Forelimb muscle (tissue), 1 donor: ENCODE measurements at regions not wholly inside any gene's neighbourhood (a gene's known extent, or its start where the extent isn't known, plus 50 kb on each side); places are given as distances from the start of the nearest gene placed in this dataset.
"Not testable (repeated sequence)": the region's sequence is repeated elsewhere in the genome, so short reads cannot be mapped to it uniquely, and the experiment has no call there.

Experiments
- DNase-seq: peaks from one replicate; pipeline ENCODE4 v3.0.0-alpha.2; 2013; ENCODE audit warnings: low read depth

DNA sequence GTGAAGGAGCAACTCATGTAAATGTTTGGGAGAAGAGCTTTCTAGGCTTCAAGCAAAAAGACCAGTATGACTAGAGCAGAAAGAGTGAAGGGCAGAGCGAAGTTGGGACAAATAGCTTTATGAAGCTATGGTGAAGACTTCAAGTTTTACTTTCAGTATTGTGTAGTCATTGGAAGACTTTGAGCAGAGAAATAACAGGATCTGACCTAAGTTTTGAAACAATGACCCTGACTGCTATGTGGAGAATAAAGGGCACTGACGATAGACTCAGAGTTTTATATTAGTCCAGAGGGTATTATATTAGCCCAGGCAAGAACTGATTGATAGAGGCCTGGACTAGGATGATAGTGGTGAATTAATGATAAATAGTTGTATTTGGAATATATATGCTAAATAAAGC, 187.3 kb downstream of the KTN1 start:
- no peak for DNase-seq

DNA sequence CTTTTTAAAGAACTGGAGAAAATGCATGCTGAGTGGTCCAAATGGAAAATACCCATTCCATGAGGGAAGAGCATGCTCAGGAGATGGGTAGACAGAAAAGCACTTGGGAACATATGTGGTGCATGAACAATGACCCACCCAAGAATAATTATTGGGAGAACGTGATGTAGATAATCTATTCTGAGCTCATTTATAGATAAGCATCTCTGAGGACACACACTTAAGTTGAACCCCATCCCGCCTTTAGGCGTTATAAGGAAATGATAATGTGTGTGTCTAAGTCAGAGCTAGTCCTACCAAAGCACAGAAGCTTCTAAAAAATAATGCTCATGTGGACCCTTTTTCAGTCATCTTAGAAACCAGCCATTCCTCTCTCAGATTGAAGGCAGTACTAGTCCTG, 189.9 kb downstream of the KTN1 start:
- DNase-seq, result no peak

DNA sequence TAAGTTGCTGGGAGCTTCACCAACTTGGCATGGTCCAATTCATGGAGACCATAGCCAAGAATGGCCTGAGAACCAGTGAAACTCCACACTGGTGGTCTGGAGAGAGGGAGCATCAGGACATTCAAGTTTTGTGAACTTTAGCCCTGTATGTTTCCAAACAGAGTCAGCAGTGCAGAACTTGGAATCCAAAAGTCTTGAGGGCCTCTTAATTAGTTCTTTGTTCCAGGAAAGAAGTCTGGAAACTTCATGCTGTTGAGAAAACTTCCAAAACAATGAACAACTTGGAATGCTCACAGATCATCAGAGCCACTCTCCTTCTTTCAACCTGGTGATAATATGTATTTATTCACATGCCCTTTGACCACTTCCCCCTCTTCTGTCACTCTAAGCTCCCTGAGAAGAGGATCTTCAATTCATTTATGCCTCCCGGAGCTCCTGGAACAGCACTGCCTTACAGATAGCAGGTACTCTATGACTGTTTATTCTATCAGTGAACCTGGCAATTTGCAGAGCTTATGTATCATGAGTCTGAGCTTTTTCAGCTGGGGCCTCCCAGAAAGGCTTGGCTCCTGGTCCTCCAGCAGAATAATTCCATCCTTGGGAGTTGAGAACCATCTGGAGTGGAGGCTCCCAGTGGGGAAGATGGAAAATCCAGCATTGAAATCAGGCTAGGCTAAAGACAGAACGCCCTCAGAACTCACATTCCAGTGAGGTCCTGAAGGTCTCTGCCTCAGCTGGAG, 191.4 kb downstream of the KTN1 start:
- no peak for DNase-seq

DNA sequence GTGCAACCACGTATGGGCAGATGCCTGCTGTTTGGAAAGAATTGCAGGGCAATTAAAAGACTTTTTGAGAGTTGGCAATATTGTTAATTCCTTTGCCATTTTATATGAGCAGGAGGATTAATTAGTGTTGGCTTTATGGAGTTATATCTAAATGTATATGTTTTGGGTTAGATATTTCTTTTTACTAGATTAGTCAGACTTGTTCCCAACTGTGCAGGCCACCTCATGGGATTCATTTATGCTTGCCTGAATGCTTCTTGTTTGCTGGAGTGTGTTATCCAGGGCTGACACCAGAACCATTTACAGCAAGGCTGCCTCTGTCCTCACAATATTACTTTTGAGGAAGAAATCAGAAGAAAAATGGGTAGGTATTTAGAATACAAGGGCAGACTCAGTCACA, 192.5 kb downstream of the KTN1 start:
- no peak for DNase-seq

DNA sequence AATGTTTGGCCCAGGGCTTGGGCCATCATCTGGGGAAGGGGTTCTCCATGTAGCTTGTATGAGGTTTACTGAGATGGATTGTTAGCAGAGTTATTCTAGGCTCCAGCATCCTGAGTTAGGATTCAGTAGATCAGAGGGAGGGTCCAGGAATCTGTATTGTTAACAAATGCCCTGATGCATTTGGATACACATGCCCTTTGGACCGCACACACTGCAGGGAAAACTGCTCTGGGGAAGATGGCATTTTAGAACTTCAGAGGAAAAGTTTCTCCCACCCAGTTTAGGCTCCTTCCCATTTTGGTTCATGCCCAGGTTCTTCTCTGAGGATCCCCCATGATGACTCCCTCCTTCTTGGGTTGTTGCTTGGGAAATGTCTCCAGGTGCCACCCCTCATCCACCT, 193.3 kb downstream of the KTN1 start:
- DNase-seq, result no peak

DNA sequence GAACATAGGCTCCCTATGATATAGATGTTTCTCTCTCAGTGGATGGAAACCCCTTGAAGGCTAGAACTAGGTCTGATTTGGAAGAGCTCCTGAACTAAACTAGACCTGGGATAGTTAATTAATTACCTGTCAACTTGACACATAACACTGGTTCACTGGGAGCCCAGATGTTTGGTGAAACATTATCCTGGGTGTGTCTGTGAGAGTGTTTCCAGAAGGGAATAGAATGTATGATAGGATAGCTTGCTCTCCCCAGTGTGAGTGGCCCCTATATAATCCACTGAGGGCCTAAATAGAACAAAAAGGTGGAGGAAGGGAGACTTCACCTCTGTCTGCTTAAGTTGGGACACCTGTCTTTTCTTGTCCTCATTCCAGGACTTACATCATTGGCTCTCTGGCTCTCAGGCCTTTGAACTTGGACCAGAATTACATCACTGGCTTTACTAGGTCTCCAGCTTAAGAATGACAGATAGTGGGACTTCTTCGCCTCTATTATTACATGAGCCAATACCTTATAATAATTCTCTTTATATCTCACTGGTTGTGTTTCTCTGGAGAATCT, 194.1 kb downstream of the KTN1 start:
- no peak for DNase-seq

DNA sequence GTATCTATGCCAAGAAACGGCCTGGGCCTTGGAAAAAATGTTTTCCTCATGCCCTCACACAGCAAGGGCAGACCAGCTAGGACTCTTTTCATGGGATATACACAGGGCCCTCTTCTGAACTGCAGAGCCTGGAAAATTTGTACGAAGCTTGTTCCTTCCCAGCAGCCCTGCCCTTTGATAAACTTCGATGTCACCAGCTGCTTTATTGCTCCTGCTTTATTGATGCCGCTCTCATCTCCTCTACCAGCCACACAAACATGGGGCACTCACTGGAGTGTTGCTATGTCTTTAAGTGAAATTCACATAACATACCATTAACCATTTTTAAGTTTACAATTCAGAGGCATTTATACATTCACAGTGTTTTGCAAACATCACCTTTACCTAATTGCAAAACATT, 197.9 kb downstream of the KTN1 start:
- no peak for DNase-seq

DNA sequence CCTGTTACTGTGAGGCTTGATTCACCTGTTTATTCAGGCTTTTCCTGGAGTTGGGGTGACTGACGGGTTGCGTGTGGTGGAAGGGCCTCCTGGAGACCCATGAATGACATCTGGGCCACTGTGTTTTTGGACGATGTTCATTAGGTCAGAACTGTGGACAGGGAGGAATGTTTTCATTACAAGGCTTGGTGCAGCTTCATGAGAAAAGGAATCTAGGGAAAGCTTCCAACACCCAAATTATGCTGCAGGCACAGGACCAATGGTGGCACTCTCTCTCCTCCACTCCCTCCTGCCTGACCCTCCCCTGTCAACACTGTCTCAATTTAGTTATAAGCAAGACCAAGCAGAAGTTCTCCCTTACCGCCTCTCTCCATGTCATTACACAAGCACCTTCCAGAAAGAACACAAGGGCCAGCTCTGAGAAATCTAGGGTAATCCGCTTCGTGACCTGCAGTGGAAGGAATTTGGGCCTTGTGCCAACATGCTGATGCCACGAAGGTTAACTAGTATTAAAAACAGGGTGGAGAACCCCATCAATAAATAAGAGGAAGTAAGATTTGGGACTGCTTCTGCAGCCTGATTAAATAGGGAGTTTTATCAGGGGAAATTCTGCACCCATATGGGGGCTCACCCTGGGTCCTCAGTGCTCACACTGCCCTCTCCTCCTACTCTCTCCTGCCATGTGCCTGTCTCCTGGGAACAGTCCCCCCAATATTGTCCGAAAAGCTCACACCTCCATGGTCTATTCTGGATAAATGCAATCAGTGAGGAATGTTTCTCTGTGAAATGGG, 200.3 kb downstream of the KTN1 start:
- DNase-seq, result no peak

DNA sequence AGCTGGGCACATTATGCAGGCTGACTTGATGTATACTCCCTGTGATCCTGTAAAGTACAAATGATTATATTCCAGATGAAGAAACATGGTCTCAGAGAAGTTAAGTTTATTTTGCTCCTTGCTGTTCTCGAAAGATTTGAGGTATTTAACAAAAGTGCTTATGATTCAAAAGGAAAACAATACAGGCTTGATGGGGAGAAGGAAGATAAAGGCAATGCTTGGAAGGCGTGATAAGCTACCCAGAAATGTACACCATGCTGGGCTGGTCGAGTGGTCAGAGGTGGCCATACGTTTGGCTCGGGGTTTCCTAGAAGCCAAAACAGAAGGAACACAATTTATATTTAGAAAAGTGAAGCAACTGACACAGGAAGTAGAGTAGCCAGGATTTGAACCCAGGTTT, 201.0 kb downstream of the KTN1 start:
- no peak for DNase-seq

DNA sequence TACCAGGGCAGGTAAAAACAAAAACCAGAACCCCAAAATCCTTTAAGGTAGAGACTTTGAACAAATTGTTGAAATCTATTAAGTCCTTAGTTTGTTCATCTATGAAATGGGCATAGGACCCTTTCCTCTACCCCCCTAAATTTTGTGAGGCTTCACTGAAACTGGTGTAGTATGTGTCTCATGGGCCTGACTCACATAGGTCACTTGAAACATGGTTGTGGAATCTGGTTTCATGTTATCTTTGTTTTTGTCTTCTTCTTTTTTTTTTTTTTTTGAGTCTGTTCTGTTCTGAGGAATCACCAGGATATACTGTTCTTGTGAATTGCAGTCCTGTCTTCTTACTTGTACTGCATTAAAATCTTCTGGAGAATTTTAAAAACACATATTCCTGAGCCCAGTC, 202.2 kb downstream of the KTN1 start:
- no peak for DNase-seq

DNA sequence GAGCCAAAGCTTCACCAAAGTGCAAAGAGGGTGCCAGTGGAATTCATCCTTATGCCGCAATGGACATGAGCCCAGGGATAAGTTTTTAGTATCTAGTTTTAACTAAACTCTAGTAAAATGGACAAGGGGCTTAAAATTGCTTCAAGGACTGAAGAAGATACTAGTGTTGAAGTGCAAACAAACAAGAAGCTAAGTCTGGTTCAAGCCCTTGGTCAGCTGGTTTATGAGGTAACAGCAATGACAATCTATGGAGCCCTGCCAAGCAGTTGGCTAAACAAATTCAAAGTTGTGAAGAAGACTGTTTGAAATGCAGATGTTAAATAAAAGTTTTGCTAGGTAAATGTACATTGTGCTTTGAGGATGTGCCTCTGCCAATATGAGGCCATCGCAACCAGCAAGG, 209.4 kb downstream of the KTN1 start:
- no peak for DNase-seq

DNA sequence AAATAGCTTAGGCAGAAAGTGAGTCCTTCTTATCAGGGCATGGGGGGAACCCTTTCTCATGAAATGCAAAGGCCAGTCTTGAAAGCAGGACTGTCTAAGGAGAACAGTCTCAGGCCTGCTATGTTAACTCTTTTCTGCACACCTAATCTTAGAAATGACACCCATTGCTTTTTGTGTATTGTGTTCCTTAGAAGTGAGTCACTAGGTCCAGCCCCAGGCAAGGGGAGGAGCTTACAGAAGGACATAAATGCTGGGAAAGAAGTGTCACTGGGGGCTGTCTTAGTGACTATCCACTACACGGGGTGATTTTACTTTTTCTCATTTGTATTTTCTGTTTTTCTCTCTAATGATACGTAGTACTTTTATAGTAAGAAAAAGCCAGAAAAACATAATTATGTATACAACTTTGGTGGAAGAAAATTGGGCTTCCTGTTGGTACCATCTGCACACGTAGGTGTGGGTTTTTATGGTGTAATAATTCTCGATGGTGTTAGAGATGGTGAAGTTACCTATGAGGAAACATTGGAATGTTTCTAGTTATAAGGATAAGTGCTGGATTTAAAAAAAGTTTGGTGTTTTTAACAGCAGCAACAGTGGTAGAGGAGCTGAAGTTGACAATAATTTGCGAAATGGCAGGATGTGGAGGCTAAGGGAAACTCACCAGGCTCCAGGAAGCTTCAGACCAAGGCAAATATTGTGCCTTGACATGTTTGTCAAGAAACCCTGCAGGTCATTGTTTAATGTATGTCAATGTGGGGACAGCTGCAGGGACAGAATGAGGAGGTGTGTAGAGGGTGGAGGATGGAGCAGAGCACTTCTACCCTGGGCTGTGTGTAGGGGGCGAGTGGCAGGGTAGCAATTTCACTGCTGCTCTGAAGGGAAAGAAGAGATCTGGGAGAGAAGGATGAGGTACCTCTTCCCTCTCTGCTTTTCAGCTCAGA, 214.9 kb downstream of the KTN1 start:
- no peak for DNase-seq

DNA sequence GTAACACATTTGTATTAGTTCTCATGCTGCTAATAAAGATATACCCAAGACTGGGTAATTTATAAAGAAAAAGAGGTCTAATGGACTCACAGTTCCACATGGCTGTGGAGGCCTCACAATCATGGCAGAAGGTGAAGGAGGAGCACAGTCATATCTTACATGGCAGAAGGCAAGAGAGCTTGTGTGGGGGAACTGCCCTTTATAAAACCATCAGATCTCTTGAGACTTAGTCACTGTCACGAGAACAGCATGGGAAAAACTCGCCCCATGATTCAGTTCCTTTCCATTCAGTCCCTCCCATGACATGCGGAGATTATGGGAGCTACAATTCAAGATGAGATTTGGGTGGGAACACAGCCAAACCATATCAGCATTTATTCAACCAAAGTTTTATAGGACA, 216.5 kb downstream of the KTN1 start:
- not testable (repeated sequence) for DNase-seq

DNA sequence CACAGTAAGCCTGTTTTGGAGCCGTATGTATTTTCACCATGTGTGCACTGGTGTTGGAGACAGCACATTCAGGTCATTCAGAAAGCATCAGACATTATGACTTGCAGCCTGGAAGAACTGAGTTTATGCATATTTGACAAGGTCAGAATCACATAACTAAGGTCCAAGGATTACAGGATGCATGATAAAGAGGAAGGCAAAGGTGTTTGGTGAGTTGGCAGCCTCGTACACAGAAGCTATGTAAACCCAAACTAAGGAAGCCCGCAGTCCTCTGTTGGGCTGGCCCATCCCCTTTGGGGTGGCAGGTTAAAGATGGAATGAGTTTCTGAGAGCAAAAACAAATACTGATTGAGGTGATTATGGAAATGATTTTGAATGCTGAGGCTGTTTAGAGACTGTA, 218.4 kb downstream of the KTN1 start:
- no peak for DNase-seq

DNA sequence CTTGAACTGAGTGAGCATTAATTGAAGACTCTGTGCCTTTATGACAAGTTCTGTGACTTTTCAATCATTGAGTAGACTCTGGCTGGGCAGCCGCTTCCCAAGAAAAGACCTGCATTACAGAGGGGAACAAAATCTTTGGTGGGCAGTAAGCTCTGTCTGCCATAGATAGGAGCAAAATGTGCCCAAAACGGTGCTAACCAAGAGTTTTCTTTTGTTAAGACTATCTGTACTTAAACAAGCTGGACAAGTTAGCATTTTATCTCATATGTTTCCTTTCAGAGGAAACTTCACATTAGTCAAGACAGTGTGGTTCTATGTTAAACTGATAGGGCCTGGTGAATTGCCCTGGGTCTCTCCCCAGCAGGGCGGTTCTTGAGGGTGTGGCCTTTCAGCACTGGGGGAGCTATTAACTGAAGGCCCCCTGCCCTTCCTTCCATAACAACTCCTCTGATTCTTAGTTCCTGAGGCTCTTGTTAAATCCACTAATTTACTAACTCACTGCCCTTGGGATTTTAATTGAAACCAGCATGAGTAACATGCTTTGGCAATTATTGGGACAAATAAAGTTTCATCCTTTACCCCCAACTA, 219.6 kb downstream of the KTN1 start:
- no peak for DNase-seq

DNA sequence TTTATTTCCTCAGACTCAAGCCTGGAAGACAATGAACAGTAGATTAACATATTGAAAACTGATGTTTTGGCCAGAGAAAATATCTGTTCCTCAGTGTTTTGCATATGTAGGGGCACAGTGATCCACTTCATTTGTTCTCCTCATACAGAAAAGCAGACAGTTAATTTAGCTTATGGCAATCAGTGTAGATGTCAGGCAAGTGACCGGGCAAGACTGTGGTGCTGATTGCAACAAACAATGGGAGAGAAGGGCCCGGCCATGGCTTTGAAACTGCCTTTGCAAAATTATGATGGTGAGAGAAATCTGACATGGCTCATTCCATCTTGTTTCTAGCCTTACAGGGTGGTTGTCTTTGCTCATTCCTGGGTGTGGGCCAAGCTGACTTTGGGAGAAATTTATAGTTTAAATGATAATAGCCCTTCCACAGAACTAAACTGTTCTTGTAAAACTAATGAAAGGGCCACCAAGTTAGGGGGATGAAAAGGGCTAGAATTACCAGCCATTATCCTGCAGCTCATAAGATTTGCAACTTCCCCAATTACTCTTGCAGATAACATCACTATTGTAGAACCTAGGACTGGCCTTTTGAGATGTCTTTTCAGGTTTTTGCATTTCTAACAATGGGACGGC, 220.3 kb downstream of the KTN1 start:
- no peak for DNase-seq

DNA sequence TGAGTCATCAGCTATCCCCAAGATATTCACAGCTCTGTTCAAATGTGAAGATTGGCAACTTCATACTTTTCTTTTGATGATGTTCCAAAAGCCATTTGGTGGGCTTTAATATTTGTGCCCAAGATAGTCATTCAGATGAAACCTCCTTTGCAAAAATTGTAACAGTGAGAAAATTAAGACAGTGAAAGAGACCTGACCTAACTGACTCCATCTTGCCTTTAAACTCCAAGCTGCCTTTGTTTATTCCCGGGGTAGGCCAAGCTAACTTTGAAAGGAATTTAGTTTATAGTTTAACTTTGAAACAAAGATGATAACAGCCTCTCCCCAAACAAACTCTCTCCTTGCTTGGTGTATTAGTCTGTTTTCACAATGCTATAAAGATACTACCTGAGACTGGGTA, 221.1 kb downstream of the KTN1 start:
- DNase-seq, result no peak

DNA sequence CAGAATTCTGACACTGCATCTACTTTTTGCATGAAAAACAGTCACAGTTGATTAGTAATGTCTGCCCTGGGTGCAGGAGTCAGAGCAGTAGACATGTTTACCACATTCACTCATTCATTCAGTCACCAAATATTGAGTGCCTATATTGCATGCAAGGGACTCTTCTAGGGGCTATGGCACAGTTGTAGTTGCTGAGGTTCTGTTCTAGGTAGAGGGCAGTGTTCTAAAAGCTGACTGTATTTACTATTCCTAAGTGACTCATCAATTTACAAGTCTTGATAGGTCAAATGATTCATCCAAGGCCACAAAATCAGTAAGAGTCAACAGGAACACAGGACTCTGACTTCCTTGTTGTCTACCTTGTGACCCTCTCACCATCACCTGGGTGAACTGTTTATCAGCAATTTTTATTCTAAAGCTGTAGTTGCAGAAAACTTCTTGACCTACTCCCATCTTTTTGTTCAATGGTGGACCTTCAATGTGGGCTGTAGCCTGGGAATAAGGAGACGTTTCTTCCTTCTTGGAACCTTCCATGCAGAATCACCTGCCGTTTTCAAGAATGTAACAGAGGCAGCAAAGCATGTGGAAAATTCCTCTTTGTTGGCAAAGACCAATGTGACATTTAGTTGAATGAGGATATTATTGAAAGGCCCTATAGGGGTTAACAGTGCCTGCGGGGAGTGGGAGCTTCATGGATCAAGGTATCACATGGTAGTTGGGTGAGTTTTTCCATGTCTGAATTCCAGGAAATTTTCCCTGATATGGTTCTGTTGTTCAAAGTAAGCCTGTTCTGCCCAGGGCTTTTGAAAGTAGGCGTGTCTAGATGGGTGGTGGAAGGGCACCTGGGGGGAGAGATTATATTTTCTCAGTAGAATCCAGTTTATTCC, 223.2 kb downstream of the KTN1 start:
- no peak for DNase-seq

DNA sequence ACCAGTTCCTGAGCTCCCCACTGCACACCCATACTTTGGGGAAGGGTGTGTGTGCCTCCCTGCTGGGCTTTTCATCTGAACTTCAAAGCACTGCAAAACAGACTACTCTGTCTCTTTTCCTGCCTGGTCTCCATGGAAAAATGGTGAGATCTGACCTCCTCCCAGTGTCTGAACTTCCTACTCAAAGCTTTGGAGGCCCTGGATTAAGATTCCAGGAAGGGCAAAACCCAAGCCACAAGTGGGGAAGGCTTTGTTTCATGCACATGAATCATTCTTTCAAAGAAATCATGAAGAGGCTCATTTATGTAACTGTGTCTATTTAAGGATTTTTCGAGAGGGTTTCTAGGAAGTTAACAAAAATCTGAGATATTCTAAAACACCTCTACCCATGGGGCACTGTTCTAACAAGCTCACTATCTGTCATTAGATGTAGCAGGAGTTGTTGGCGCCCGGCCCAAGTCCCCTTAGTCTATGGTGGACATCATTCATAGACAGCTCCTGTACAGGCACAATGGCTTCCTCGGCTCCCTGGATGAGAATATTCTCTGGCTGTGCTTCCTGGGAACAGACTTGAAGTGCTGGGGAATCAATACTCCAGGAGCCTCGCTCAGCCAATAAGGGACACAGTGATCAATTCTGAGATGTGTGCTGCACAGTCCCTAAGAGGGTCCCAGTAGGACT, 224.0 kb downstream of the KTN1 start:
- DNase-seq, result no peak

DNA sequence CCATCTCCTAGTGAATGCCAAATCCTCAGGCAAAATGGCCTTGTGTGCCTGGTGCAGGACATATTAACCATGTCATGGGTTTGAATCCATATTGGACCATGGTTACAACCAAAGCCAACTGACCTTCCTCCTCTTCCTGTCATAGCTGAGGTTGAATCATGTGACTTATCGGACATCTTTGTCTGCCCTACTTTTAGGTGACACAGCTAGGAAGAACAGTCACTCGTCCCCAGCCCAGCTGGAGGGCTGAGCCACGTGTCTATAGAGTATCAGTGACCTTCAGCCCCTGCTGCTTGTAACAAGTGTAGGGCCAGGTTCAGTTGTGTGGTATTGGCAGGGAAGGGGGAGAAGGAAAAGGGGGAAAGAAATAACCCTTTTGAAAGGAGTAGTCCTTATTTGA, 225.2 kb downstream of the KTN1 start:
- DNase-seq, result no peak
